Tibial artery (tissue), 4 donors: ENCODE measurements at regions not wholly inside any gene's neighbourhood (a gene's known extent, or its start where the extent isn't known, plus 50 kb on each side); places are given as distances from the start of the nearest gene placed in this dataset.

ENCODE experiments used
- DNase-seq, 2 donors: peaks; one replicate each; pipeline ENCODE4 v3.0.0-alpha.2; 2019
- H3K27ac ChIP-seq, 2 donors: fragments of 200-600 bp; sonication (generic) in 1 of 2; 1 replicate in 1 of 2; 2 replicates in 1 of 2; pipeline ENCODE4 v1.5.1; 2018 to 2019; ENCODE audit warnings: mild to moderate bottlenecking in 1 of 2
- H3K27me3 ChIP-seq, 2 donors: fragments of 200-600 bp; sonication (generic) in 1 of 2; one replicate each; pipeline versions ENCODE4 v1.5.1 to v1.6.0; 2016 to 2019
- H3K36me3 ChIP-seq, 3 donors: fragments of 200-600 bp; sonication (generic) in 2 of 3; one replicate each; pipeline ENCODE4 v1.5.1; 2016 to 2019; ENCODE audit warnings: mild to moderate bottlenecking in 2 of 3
- H3K4me1 ChIP-seq, 4 donors: fragments of 200-600 bp; sonication (generic) in 2 of 4; 1 replicate in 3 of 4; 2 replicates in 1 of 4; pipeline ENCODE4 v1.5.1; 2016 to 2019
- H3K4me3 ChIP-seq, 2 donors: fragments of 200-600 bp; sonication (generic) in 1 of 2; 1 replicate in 1 of 2; 2 replicates in 1 of 2; pipeline ENCODE4 v1.5.1; 2018 to 2019; ENCODE audit warnings: mild to moderate bottlenecking in 2 of 2
- H3K9me3 ChIP-seq, 3 donors: fragments of 200-600 bp; sonication (generic) in 1 of 3; one replicate each; pipeline ENCODE4 v1.5.1; 2016 to 2019
- CTCF ChIP-seq, 2 experiments: fragments of 200-600 bp in 1 of 2; fragments of 450-650 bp in 1 of 2; IDR thresholded peaks; one replicate each; pipeline ENCODE4 v1.5.1; 2017 to 2019; ENCODE audit warnings: antibody characterized with exemption in 2 of 2, mild to moderate bottlenecking in 1 of 2, moderate library complexity in 1 of 2
- intact Hi-C: fragments of 100-400 bp; cut with DNase I; formaldehyde crosslinking; loops from one replicate; pipeline ENCODE4 v1.15.0; 2023; ENCODE audit warnings: low total_unique reads

GRCh38 chr4:180455226-180455625 is 1788.0 kb upstream of the TENM3 start:
- H3K4me3 ChIP-seq, result no peak overlapping the region
- H3K4me1 ChIP-seq, result no peaks in the 10 kb centered on the region
- no peaks in the 10 kb centered on the region for H3K9me3 ChIP-seq
- no peaks in the 10 kb centered on the region for H3K27me3 ChIP-seq
- no peak for DNase-seq
- H3K36me3 ChIP-seq, result no peaks in the 10 kb centered on the region
- H3K27ac ChIP-seq, result no peak overlapping the region
- TF ChIP-seq CTCF (IDR thresholded peaks at IDR 0.05), result no peak
- intact Hi-C loops, result no loop called here

GRCh38 chr4:180456928-180457327 is 1786.3 kb upstream of the TENM3 start:
- intact Hi-C loops, result no loop called here
- no peak overlapping the region for H3K4me3 ChIP-seq
- H3K36me3 ChIP-seq, result no peaks in the 10 kb centered on the region
- no peak overlapping the region for H3K27ac ChIP-seq
- H3K27me3 ChIP-seq, result no peaks in the 10 kb centered on the region
- no peaks in the 10 kb centered on the region for H3K4me1 ChIP-seq
- TF ChIP-seq CTCF (IDR thresholded peaks at IDR 0.05), result no peak
- H3K9me3 ChIP-seq, result no peaks in the 10 kb centered on the region
- no peak for DNase-seq

GRCh38 chr4:180462116-180462515 is 1781.1 kb upstream of the TENM3 start:
- intact Hi-C loops, result no loop called here
- TF ChIP-seq CTCF (IDR thresholded peaks at IDR 0.05), result no peak
- H3K27me3 ChIP-seq, result no peaks in the 10 kb centered on the region
- no peak overlapping the region for H3K4me3 ChIP-seq
- no peak overlapping the region for H3K27ac ChIP-seq
- H3K4me1 ChIP-seq, result no peaks in the 10 kb centered on the region
- DNase-seq, result no peak
- H3K9me3 ChIP-seq, result no peaks in the 10 kb centered on the region
- H3K36me3 ChIP-seq, result no peaks in the 10 kb centered on the region

GRCh38 chr4:180465364-180465763 is 1777.8 kb upstream of the TENM3 start:
- Histone ChIP-seq H3K9me3 (no peaks in the 10 kb centered on the region), H3K27me3 (no peaks in the 10 kb centered on the region), H3K36me3 (no peaks in the 10 kb centered on the region), H3K4me3 (no peak overlapping the region), H3K4me1 (no peaks in the 10 kb centered on the region), H3K27ac (no peak overlapping the region)
- no peak for DNase-seq
- no peak for TF ChIP-seq CTCF (IDR thresholded peaks at IDR 0.05)
- intact Hi-C loops, result no loop called here

- Histone ChIP-seq H3K4me3 (no peak overlapping the region), H3K27me3 (no peaks in the 10 kb centered on the region), H3K27ac (no peak overlapping the region), H3K36me3 (no peaks in the 10 kb centered on the region), H3K4me1 (no peaks in the 10 kb centered on the region), H3K9me3 (no peaks in the 10 kb centered on the region)
- TF ChIP-seq CTCF (IDR thresholded peaks at IDR 0.05), result no peak
- no peak for DNase-seq
- intact Hi-C loops, result no loop called here
These were observed 1760.2 kb upstream of the TENM3 start for GRCh38 chr4:180483036-180483435.

GRCh38 chr4:180485407-180485806 is 1757.8 kb upstream of the TENM3 start:
- Histone ChIP-seq H3K4me3 (no peak overlapping the region), H3K36me3 (no peaks in the 10 kb centered on the region), H3K27ac (no peak overlapping the region), H3K9me3 (no peaks in the 10 kb centered on the region), H3K27me3 (no peaks in the 10 kb centered on the region), H3K4me1 (no peaks in the 10 kb centered on the region)
- no peak for TF ChIP-seq CTCF (IDR thresholded peaks at IDR 0.05)
- no peak for DNase-seq
- intact Hi-C loops, result no loop called here
